ENCODE measurements at regions not wholly inside any gene's neighbourhood (a gene's known extent, or its start where the extent isn't known, plus 50 kb on each side); places are given as distances from the start of the nearest gene placed in this dataset.
A peak's percentile ranks its signal among the peaks of the same experiment; 100 is the strongest.

DNA sequence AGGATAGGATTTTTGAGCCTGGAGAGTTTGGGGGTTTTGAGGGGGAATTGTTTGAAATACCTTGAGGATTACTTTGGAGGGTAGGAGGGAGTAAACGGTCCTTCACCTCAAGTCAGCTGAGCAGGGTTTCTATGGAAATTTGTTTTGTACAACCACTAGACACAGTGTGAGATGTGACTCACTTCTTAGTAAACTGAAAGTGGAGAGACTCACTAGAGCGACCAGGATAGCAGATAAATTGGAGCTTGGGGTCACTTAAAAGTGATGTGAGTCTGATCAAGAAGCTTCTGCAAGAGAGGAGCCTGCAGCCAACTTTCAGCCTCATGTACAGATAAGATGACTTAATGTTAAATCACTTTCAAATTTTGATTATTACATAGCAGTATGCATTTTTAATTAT lies 1945.9 kb upstream of the NUDT12 start:
- peak; percentile 57 for FAIRE-seq
- dilution Hi-C loops (cut with MboI; ENCODE audit: extremely low pct_ligation_motif_present, low sequenced_read_pairs): no loop called here

More for the DNA sequence above, 1945.9 kb upstream of the NUDT12 start:
- H3K4me3 ChIP-seq (replicated peaks in 1 of 3; ENCODE audit: insufficient read depth in 1 of 3, low read depth in 1 of 3, low read length in 3 of 3): no peak overlapping the region
- no peak overlapping the region for H3K9ac ChIP-seq (replicated peaks; ENCODE audit: extremely low read depth, insufficient read depth, low read length)
- no peaks in the 10 kb centered on the region for H3K27me3 ChIP-seq (ENCODE audit: control insufficient read depth in 2 of 2, insufficient read depth in 2 of 2, low read length in 2 of 2)
- intact Hi-C loops (cut with micrococcal nuclease): no loop called here
- H2AFZ ChIP-seq (ENCODE audit: low read depth, low read length): no peak overlapping the region
- no peaks in the 10 kb centered on the region for H4K20me1 ChIP-seq (replicated peaks; ENCODE audit: control insufficient read depth, extremely low read depth, insufficient read depth, low read length)
- H3K9me1 ChIP-seq (replicated peaks; ENCODE audit: control insufficient read depth, extremely low read depth, insufficient read depth, low read length): no peaks in the 10 kb centered on the region
- no peaks in the 10 kb centered on the region for H3K79me2 ChIP-seq (ENCODE audit: control insufficient read depth, insufficient read depth, low read length)
- H3K4me1 ChIP-seq (ENCODE audit: control insufficient read depth, extremely low read depth, insufficient read depth, low read length): no peaks in the 10 kb centered on the region
- no TSS peak for BruUV-seq (replicated peaks)
- H3K4me2 ChIP-seq (ENCODE audit: insufficient read depth, low read length): no peak overlapping the region
- DNase-seq (ENCODE audit: low read depth, low spot score): no peak
- ChIA-PET CTCF (interaction anchor here (1.4 kb wide), 1 partner anchor 11 kb away, joined by 4 read pairs; no protein-coding TSS in a partner anchor), POLR2A (no interaction called here)
- H3K9me3 ChIP-seq (replicated peaks; ENCODE audit: control insufficient read depth, insufficient read depth, low read length): no peaks in the 10 kb centered on the region
- H3K36me3 ChIP-seq (ENCODE audit: control insufficient read depth in 2 of 2, extremely low read depth in 1 of 2, insufficient read depth in 2 of 2, low read length in 2 of 2): no peaks in the 10 kb centered on the region
- H3K27ac ChIP-seq (ENCODE audit: insufficient read depth, low read depth, low read length): no peak overlapping the region
- TF ChIP-seq, protein P1, sequence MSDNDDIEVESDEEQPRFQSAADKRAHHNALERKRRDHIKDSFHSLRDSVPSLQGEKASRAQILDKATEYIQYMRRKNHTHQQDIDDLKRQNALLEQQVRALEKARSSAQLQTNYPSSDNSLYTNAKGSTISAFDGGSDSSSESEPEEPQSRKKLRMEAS (IDR thresholded peaks at IDR 0.05; ENCODE audit: insufficient read depth, insufficient read length): no peak
- TF ChIP-seq JUN (IDR thresholded peaks at IDR 0.05; ENCODE audit: borderline replicate concordance, insufficient read depth, insufficient read length, low read depth) (no peak), FOS (IDR thresholded peaks at IDR 0.05; ENCODE audit: borderline replicate concordance, insufficient read depth, low read length) (no peak), MYC (IDR thresholded peaks at IDR 0.05; ENCODE audit: low read depth, low read length) (no peak), POLR2A (IDR thresholded peaks at IDR 0.05; ENCODE audit: low read depth, low read length) (no peak), POLR2AphosphoS5 (IDR thresholded peaks at IDR 0.05; ENCODE audit: insufficient read depth, low read depth, low read length) (no peak), EZH2 (IDR thresholded peaks at IDR 0.05; ENCODE audit: borderline replicate concordance, low read depth, low read length, severe bottlenecking) (no peak), GATA2 (IDR thresholded peaks at IDR 0.05; ENCODE audit: insufficient read depth, insufficient read length, low read depth, low read length) (no peak)
- TF ChIP-seq, protein P2, sequence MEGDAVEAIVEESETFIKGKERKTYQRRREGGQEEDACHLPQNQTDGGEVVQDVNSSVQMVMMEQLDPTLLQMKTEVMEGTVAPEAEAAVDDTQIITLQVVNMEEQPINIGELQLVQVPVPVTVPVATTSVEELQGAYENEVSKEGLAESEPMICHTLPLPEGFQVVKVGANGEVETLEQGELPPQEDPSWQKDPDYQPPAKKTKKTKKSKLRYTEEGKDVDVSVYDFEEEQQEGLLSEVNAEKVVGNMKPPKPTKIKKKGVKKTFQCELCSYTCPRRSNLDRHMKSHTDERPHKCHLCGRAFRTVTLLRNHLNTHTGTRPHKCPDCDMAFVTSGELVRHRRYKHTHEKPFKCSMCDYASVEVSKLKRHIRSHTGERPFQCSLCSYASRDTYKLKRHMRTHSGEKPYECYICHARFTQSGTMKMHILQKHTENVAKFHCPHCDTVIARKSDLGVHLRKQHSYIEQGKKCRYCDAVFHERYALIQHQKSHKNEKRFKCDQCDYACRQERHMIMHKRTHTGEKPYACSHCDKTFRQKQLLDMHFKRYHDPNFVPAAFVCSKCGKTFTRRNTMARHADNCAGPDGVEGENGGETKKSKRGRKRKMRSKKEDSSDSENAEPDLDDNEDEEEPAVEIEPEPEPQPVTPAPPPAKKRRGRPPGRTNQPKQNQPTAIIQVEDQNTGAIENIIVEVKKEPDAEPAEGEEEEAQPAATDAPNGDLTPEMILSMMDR (IDR thresholded peaks at IDR 0.05; ENCODE audit: extremely low read depth in 1 of 2, insufficient read depth in 1 of 2, low read depth in 1 of 2, low read length in 2 of 2): no peak

Measured in endothelial cell of umbilical vein (primary cell).